ENCODE measurements at regions not wholly inside any gene's neighbourhood (a gene's known extent, or its start where the extent isn't known, plus 50 kb on each side); places are given as distances from the start of the nearest gene placed in this dataset.

GRCh38 chr1:218917656-218918055 is 256.0 kb upstream of the LYPLAL1 start (continued):
- TF ChIP-seq NR3C1 (CRISPR knock-in tag; IDR thresholded peaks at IDR 0.05) (no peak), IRX3 (CRISPR knock-in tag; IDR thresholded peaks at IDR 0.05; ENCODE audit: borderline replicate concordance, low read depth) (no peak), FUBP1 (CRISPR knock-in tag; IDR thresholded peaks at IDR 0.05; ENCODE audit: borderline replicate concordance) (no peak), TBX2 (CRISPR knock-in tag; IDR thresholded peaks at IDR 0.05; ENCODE audit: borderline replicate concordance) (no peak)
- TF ChIP-seq, protein P1, sequence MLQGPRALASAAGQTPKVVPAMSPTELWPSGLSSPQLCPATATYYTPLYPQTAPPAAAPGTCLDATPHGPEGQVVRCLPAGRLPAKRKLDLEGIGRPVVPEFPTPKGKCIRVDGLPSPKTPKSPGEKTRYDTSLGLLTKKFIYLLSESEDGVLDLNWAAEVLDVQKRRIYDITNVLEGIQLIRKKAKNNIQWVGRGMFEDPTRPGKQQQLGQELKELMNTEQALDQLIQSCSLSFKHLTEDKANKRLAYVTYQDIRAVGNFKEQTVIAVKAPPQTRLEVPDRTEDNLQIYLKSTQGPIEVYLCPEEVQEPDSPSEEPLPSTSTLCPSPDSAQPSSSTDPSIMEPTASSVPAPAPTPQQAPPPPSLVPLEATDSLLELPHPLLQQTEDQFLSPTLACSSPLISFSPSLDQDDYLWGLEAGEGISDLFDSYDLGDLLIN (CRISPR knock-in tag; IDR thresholded peaks at IDR 0.05; ENCODE audit: borderline replicate concordance) = no peak
- TF ChIP-seq, protein P2, sequence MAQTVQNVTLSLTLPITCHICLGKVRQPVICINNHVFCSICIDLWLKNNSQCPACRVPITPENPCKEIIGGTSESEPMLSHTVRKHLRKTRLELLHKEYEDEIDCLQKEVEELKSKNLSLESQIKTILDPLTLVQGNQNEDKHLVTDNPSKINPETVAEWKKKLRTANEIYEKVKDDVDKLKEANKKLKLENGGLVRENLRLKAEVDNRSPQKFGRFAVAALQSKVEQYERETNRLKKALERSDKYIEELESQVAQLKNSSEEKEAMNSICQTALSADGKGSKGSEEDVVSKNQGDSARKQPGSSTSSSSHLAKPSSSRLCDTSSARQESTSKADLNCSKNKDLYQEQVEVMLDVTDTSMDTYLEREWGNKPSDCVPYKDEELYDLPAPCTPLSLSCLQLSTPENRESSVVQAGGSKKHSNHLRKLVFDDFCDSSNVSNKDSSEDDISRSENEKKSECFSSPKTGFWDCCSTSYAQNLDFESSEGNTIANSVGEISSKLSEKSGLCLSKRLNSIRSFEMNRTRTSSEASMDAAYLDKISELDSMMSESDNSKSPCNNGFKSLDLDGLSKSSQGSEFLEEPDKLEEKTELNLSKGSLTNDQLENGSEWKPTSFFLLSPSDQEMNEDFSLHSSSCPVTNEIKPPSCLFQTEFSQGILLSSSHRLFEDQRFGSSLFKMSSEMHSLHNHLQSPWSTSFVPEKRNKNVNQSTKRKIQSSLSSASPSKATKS (CRISPR knock-in tag; IDR thresholded peaks at IDR 0.05) = no peak

- Histone ChIP-seq H3K27me3 (ENCODE audit: control insufficient read depth in 1 of 2, insufficient read depth in 2 of 2, low read length in 2 of 2) (no peaks in the 10 kb centered on the region), H3K9me3 (ENCODE audit: low read length) (no peaks in the 10 kb centered on the region), H3K9ac (ENCODE audit: insufficient read depth, low read depth, low read length) (no peak overlapping the region), H3K79me2 (ENCODE audit: insufficient read depth, low read length) (no peaks in the 10 kb centered on the region), H3K4me1 (ENCODE audit: insufficient read depth, low read length) (no peaks in the 10 kb centered on the region), H3K4me3 (replicated peaks in 1 of 3; ENCODE audit: insufficient read depth in 1 of 3, low read depth in 2 of 3, low read length in 3 of 3) (no peak overlapping the region), H3K36me3 (replicated peaks in 1 of 2; ENCODE audit: control insufficient read depth in 1 of 2, insufficient read depth in 2 of 2, low read length in 2 of 2) (no peaks in the 10 kb centered on the region), H3K4me2 (ENCODE audit: low read depth, low read length) (no peak overlapping the region), H3K27ac (ENCODE audit: extremely low read length, insufficient read depth, low read length) (no peak overlapping the region), H4K20me1 (ENCODE audit: insufficient read depth, low read length) (no peaks in the 10 kb centered on the region), H2AFZ (ENCODE audit: low read length) (no peak overlapping the region)
- POLR2A ChIA-PET = no interaction called here
- no peak for TF ChIP-seq ZFP62 (CRISPR knock-in tag; IDR thresholded peaks at IDR 0.05)
- TF ChIP-seq ETV5 (CRISPR knock-in tag; IDR thresholded peaks at IDR 0.05; ENCODE audit: borderline replicate concordance) = no peak
- TF ChIP-seq REPIN1 (CRISPR knock-in tag; IDR thresholded peaks at IDR 0.05; ENCODE audit: borderline replicate concordance, low read depth) = no peak
- no peak for TF ChIP-seq ATF4 (CRISPR knock-in tag; IDR thresholded peaks at IDR 0.05)
- CTCF ChIA-PET (ENCODE audit: low intra/inter-chr PET ratio, low total read pairs) = no interaction called here
- WGBS (ENCODE audit: low lambda C conversion rate) = 43% methylated on average over 2 of the region's 2 CpGs
- intact Hi-C loops (cut with micrococcal nuclease; ENCODE audit: unreplicated experiment) = no loop called here
- BruUV-seq (replicated peaks) = no TSS peak
- FAIRE-seq (no peak), DNase-seq (ENCODE audit: low spot score) (no peak), ATAC-seq (no peak)
- in situ Hi-C loops (cut with HindIII; ENCODE audit: extremely low pct_ligation_motif_present, low pct_unique_long_range_greater_than_20kb) = no loop called here
Measured at GRCh38 chr1:218925777-218926176, 247.9 kb upstream of the LYPLAL1 start.

Data from HepG2 (cell line).